ENCODE measurements at regions not wholly inside any gene's neighbourhood (a gene's known extent, or its start where the extent isn't known, plus 50 kb on each side); places are given as distances from the start of the nearest gene placed in this dataset.
"Not testable (repeated sequence)": the region's sequence is repeated elsewhere in the genome, so short reads cannot be mapped to it uniquely, and the experiment has no call there.

GRCh38 chr2:176843208-176843607 is 369.4 kb upstream of the HNRNPA3 start:
- ChIA-PET POLR2A (no interaction called here), CTCF (interaction anchor here (1.2 kb wide), 1 partner anchor 11 kb away, joined by 3 read pairs; no protein-coding TSS in a partner anchor)

GRCh38 chr2:176844461-176844860 is 368.1 kb upstream of the HNRNPA3 start:
- POLR2A ChIA-PET = no interaction called here
- CTCF ChIA-PET = no interaction called here

GRCh38 chr2:176845718-176846117 is 366.9 kb upstream of the HNRNPA3 start:
- CTCF ChIA-PET = no interaction called here
- POLR2A ChIA-PET = no interaction called here

GRCh38 chr2:176847575-176847974 is 365.0 kb upstream of the HNRNPA3 start:
- ChIA-PET CTCF (no interaction called here), POLR2A (no interaction called here)

GRCh38 chr2:176848844-176849243 is 363.8 kb upstream of the HNRNPA3 start:
- POLR2A ChIA-PET = no interaction called here
- CTCF ChIA-PET = interaction anchor here (1.3 kb wide), 1 partner anchor 13 kb away, joined by 3 read pairs; no protein-coding TSS in a partner anchor

GRCh38 chr2:176851200-176851888 is 361.2 kb upstream of the HNRNPA3 start:
- CTCF ChIA-PET = no interaction called here
- POLR2A ChIA-PET = no interaction called here

- POLR2A ChIA-PET = no interaction called here
Observed at GRCh38 chr2:176851889-176852483, 360.6 kb upstream of the HNRNPA3 start.

GRCh38 chr2:176852667-176853066 is 359.9 kb upstream of the HNRNPA3 start:
- ChIA-PET POLR2A (no interaction called here), CTCF (interaction anchor here (1.5 to 1.6 kb wide), 2 partner anchors 23 to 24 kb away, joined by 3 read pairs; no protein-coding TSS in a partner anchor)

More at GRCh38 chr2:176851889-176852483, 360.6 kb upstream of the HNRNPA3 start:
- CTCF ChIA-PET = no interaction called here

GRCh38 chr2:176854062-176854461 is 358.5 kb upstream of the HNRNPA3 start:
- ChIA-PET CTCF (interaction anchor here (1.3 to 1.6 kb wide), 2 partner anchors 11 to 24 kb away, joined by 3 read pairs; no protein-coding TSS in a partner anchor), POLR2A (no interaction called here)

- POLR2A ChIA-PET = no interaction called here
- CTCF ChIA-PET = interaction anchor here (1.3 kb wide), 1 partner anchor 11 kb away, joined by 3 read pairs; no protein-coding TSS in a partner anchor
Observed at GRCh38 chr2:176854878-176855277, 357.7 kb upstream of the HNRNPA3 start.

GRCh38 chr2:176856683-176857082 is 355.9 kb upstream of the HNRNPA3 start:
- ChIA-PET POLR2A (no interaction called here), CTCF (interaction anchor here (1.1 kb wide), 1 partner anchor 30 kb away, joined by 4 read pairs; no protein-coding TSS in a partner anchor)

GRCh38 chr2:176865336-176865735 is 347.3 kb upstream of the HNRNPA3 start:
- CTCF ChIA-PET = no interaction called here
- POLR2A ChIA-PET = no interaction called here

- ChIA-PET POLR2A (no interaction called here), CTCF (no interaction called here)
Observed at GRCh38 chr2:176872406-176872805, 340.2 kb upstream of the HNRNPA3 start.

- CTCF ChIA-PET = no interaction called here
Observed at GRCh38 chr2:176873403-176873802, 339.2 kb upstream of the HNRNPA3 start.

GRCh38 chr2:176876493-176877103 is 336.0 kb upstream of the HNRNPA3 start:
- POLR2A ChIA-PET = no interaction called here
- CTCF ChIA-PET = interaction anchor here (2.5 kb wide), 1 partner anchor 272 kb away, joined by 6 read pairs; no protein-coding TSS in a partner anchor

More at GRCh38 chr2:176873403-176873802, 339.2 kb upstream of the HNRNPA3 start:
- POLR2A ChIA-PET = no interaction called here

- POLR2A ChIA-PET = no interaction called here
- CTCF ChIA-PET = no interaction called here
Observed at GRCh38 chr2:176879426-176879995, 333.1 kb upstream of the HNRNPA3 start.

- POLR2A ChIA-PET, CTCF ChIA-PET: not testable (repeated sequence)
Observed at GRCh38 chr2:176882045-176882444, 330.5 kb upstream of the HNRNPA3 start.

- ChIA-PET CTCF (no interaction called here), POLR2A (no interaction called here)
Observed at GRCh38 chr2:176885001-176885643, 327.5 kb upstream of the HNRNPA3 start.

- POLR2A ChIA-PET = no interaction called here
- CTCF ChIA-PET = no interaction called here
Observed at GRCh38 chr2:176885661-176886060, 326.9 kb upstream of the HNRNPA3 start.

- ChIA-PET CTCF (no interaction called here), POLR2A (no interaction called here)
Observed at GRCh38 chr2:176891105-176891504, 321.5 kb upstream of the HNRNPA3 start.

All from activated CD8-positive, alpha-beta memory T cell treated with anti-CD3 and anti-CD28 coated beads for 36 hours (primary cell).